NCI-H146 (cell line): ENCODE measurements at regions not wholly inside any gene's neighbourhood (a gene's known extent, or its start where the extent isn't known, plus 50 kb on each side); places are given as distances from the start of the nearest gene placed in this dataset.

Experiments used
- DNase-seq: peaks from one replicate; lab custom pipeline; 2025; lab: John Stamatoyannopoulos, UW

DNA sequence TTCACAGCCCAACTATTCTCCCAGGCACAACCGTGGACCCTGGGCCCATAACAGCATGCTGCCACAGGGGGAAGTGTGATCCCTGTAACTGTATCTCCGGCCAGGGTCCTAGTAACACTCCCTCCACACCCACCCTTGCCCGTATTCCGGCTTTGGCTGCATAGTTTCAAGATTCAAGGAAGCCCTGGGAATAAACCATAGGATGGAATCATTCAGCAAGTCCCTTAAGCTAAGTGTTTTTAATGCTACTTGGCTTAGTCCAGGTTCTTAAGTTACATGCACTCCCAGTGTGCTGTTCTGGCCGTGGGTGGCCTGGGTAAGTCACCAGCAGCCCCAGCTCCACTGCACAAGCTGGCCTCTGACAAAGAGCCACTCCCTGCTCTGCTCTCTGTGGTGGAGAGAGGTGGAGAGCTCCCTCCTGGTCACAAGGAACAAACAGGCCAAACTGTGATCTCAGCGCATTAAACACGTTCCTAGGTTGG is 532.4 kb upstream of the SGCG start:
- DNase-seq, result no peak

GRCh38 chr13:22652796-22653195 is 528.0 kb upstream of the SGCG start:
- no peak for DNase-seq

- no peak for DNase-seq
These were observed 526.9 kb upstream of the SGCG start for GRCh38 chr13:22653866-22654265.

DNA sequence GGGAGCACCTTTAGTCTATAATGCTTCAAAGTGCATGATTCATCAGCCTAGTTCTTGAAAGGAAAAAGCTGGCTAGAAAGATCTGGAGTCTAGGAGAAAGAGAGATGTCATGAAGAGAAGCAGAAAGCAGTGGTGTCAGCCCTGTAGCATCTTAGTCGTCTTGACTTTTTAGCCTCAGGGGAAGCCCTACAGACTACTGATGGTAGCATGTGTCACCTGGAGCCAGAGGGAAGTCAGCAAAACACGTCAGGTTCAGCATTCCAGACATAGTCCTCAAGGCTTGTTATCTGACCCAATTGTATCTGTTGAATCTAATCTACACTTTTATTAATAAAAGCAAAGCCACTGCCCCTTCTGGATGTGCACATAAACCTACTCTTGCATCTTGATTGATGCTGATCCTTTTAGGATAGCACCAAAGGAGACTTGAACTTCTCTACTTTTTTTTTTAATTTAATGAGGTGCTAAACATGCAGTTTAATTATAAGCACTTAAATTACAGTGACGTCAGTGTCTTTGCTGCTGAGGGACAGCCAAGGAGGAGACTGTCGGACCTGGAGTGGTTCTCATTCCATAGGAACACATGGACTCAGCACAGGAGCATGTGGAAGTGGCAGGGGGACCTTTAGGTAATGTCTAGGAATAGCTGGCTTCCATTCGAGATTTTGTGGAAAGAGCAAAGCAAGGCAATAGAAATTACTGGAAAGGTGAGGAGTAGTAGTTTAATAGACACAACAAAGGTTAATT is 525.5 kb upstream of the SGCG start:
- DNase-seq, result no peak

GRCh38 chr13:22662771-22663170 is 518.0 kb upstream of the SGCG start:
- no peak for DNase-seq

DNA sequence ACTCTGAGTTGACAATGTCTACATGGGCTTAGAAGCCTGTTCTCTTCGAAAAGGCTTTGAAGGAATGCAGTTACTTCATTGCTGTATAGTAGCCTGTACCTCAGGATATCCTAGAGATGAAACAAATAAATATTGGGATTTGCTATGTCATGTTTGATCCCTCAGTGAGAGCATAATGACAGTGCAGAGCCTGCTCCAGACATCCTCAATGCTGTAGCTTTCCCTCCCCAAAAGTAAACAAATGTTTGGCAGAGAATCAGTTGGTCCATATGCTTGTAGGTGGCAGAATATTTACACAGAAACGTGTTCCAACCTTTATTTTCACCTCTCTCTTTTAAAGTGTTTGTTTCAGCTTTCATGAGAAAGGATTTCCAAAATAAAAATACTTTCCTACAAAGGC is 515.3 kb upstream of the SGCG start:
- no peak for DNase-seq

- no peak for DNase-seq
These were observed 490.0 kb upstream of the SGCG start for GRCh38 chr13:22690756-22691155.

GRCh38 chr13:22693691-22694090 is 487.1 kb upstream of the SGCG start:
- no peak for DNase-seq

DNA sequence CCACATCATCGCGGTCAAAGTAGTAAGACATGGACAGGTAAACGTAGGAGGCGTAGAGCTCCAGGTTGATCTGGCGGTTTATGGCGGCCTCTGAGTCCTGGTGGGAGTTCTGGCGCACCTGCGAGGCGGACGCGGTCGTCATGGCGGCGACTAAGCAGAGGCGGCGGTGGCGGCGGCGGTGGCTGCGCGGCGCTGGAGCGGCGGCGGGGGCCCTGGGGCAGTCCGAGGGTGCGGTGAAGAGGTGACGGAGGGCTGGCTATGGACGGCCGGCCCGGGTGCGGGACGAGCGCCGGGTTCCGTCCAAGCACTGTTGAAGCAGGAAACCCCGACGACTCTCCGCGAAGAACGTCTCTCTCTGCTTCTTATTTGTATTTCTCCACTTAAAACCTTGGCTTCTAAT is 484.3 kb upstream of the SGCG start:
- DNase-seq, result no peak

GRCh38 chr13:22698467-22698866 is 482.3 kb upstream of the SGCG start:
- DNase-seq, result no peak

- DNase-seq, result no peak
These were observed 480.4 kb upstream of the SGCG start for GRCh38 chr13:22700246-22700887.

DNA sequence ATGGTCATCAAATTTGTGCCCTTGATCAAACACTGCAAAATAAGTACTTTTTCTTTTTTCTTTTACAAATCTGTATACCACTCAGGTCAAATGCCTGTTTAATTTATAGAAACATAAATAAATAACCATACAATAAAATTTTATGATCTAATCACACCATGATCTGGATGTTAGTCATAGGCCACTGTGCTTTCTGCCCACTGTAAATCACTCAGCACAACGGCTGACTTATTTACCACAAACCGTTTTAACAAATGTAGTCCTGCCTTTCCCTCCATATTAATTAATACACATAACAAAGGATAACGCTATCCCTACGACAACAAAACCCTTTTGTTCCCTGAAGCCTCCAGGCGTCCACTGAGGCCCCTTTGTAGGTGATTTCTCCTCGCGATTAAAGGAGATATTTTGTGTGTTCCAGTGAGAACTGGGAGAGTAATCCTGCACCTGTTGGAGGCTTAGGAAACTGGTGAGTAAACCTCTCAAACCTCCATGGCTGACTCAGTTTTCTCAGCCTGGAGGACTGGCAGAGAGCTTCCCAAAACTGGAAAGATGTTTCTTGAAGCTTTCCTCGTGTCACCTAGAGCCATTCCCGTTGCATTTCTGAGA is 477.1 kb upstream of the SGCG start:
- DNase-seq, result no peak

DNA sequence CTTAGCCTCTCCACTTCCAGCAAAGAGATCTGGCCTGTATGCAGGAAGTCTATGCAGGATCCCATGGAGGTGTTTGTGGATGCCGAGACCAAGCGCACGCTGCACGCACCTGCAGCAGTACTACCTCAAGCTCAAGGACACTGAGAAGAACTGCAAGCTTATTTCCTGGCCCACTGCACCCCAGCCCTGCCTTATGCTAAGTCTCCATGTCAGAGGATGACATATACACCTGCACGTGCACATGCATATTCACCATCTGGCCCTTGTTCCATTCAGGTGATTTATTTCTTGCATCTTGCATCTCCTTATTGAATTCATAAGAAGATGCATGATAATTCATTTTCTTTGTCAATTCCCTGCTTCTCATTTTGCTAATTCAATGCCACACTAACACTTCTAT is 472.8 kb upstream of the SGCG start:
- no peak for DNase-seq

- no peak for DNase-seq
These were observed 463.7 kb upstream of the SGCG start for GRCh38 chr13:22717036-22717435.

DNA sequence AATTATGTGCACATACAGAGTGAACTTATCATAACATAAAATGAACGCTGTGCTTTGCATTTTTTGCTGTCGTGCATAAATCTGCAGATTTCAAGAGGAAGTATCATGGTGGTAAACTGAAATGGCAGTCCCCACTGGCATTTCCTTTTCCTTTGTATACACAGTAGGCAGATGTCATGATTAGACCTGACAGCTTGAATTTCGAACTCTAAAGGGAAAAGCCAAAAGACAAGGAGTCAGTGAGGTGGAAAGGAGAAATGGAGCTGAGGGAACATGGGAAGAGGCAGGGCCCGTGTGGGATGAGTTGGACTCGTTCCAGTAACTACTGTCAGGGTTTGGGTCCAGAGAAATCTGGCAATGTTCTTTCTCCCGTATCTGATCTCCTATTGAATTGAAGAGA is 454.1 kb upstream of the SGCG start:
- no peak for DNase-seq

DNA sequence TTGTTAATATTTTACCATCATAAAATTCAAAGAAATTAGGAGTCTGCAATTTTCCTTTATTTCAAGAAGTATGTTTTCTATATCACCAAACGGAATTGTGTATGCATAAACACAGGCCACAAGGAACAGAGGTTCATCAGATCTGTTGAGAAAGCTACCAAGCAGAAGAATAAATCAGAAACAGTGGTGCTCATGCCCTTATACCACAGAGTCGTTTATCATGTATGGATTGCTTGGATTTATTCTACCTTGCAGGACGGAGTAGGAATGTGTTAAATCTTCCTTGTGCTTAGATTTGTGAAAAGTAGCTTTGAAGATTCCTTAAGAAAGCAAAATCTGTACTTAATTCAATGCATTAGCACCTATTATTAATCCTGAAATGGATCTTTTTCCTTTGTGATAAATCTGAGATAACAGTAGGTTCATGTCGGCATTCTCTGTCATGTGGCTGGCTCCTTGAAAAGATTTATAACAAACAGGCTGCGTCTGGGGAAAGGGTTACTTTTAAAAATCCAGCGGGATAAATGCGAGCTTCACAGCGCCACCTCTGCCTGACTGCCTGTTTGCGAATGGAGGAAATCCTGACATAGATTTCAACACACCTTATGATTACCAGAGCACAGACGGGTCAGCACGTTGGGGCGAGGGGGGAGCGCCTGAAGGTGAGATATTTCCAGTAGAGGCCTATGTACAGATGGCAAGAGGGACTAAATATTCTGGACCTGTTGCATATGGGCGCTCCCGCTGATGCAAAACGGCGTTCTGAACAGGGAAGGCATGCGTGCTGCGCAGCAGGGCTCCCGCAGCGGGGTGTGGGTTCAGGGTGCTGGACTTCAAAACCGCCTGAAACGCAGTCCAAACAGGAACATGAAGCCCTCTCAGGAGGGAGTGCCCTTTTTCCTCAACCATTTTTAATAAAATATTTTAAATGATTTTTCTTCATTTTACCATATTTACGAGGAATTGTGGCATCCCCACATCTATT is 445.5 kb upstream of the SGCG start:
- DNase-seq, result no peak

DNA sequence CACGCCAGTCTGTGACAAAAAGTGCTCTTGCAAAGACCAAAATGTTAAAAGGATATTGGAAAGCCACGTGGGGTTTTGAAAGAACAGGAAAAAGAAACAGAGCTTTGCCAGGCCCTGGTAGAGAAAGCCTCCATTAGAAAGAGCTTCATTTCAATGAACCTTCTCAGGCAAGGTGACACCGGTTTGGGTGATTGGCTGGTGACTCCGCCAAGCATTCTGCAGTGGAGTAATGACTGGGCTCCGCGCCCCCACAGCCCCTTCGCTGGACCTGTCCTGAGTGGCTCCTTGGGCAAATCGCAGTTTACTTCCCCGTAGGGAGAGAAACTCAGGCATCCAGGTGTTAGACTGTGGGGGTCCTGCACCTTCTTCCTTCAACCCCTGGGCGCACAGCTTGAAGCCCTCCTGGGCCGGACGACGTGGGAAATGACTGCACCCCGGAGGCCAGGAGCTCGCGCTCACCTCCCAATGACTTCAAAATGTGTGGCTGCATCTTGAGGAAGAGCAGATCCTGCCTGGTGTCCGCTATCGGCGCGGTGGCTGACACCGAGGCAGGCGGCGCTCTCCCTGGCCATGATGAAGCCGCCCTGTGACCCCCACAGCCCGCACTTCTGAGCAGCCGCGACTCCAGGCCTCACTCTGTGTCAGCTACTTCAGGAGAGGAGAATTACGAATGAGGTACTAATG is 444.6 kb upstream of the SGCG start:
- no peak for DNase-seq

DNA sequence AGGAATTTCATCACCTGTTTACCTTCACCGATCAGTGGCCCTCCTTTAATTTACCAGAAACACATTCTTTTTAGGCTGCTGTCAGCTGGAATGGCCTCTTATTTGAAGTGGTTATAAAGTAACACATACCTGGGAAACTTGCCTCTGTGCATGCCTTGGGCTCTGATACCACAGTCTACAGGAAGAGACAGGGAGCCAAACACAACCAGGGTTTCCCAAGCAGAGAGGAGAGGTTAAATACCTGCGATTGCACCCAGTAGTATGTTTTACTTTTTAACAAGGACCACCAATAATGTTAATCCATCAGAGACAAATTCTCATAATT is 444.0 kb upstream of the SGCG start:
- no peak for DNase-seq

GRCh38 chr13:22738357-22738756 is 442.4 kb upstream of the SGCG start:
- no peak for DNase-seq

DNA sequence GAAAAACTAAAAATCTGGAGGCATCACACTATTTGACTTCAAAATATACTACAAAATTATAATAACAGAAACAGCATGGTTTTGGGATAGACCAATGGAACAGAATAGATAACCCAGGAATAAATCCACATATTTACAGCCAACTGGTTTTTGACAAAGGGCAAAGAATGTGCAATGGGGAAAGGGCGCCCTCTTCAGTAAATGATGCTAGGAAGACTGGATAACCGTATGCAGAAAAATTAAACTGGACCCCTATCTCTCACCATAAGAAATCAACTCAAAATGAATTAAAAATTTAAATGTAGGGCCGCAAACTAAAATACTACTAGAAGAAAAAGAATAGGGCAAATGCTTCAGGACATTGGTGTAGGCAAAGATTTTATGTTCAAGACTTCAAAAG is 440.5 kb upstream of the SGCG start:
- DNase-seq, result no peak

DNA sequence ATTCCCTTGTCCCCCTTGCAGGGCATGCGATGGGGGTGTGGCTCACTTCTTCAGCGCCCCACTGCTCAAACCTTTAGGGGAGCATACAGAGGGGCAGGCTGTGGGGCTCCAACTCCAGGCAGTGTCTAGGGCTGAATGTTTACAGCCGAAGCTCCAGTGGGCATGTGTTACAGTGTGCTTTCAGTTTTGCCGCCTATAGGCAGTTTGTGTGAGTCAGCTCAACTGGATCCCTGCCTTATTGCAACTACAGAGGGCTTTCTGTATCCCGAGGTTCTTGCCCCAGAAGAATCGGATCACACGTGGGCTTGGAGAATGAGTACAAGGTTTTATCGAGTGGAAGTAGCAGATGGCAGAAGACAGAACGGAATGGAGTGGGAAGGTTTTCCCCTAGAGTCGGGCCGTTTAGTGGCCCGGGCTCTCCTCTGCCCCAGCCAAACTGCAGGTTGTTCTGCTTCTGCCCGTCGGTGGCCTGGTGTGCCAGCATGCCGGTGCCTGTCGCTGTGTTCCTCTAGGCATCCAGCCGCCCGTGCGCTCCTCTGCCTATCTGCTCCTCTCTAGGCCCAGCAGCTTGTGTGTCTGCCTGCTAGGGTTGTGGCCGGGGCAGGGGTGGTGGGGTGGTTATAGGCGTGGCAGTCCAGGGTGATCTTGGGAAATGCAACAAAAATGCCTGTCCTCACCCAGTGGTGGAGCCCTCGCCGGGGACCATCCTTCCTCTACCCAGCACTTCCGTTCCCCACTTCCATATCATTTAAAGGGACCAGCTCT is 435.9 kb upstream of the SGCG start:
- no peak for DNase-seq
